DOHH2 (cell line): ENCODE measurements at regions not wholly inside any gene's neighbourhood (a gene's known extent, or its start where the extent isn't known, plus 50 kb on each side); places are given as distances from the start of the nearest gene placed in this dataset.

Experiments used
- EZH2phosphoT487 ChIP-seq: fragments of 200-600 bp; sonication (generic); IDR thresholded peaks from 2 replicates; pipeline ENCODE4 v1.6.1; 2017; ENCODE audit warnings: borderline replicate concordance, mild to moderate bottlenecking, antibody characterized with exemption, low read length, moderate library complexity, mixed read lengths
- TF ChIP-seq, protein P1 (sequence below): fragments of 200-600 bp; sonication (generic); IDR thresholded peaks from one replicate; pipeline ENCODE4 v1.5.1; 2014; ENCODE audit warnings: antibody characterized with exemption, mild to moderate bottlenecking, low read depth, low read length; ENCODE audit not compliant: poor library complexity, severe bottlenecking

DNA sequence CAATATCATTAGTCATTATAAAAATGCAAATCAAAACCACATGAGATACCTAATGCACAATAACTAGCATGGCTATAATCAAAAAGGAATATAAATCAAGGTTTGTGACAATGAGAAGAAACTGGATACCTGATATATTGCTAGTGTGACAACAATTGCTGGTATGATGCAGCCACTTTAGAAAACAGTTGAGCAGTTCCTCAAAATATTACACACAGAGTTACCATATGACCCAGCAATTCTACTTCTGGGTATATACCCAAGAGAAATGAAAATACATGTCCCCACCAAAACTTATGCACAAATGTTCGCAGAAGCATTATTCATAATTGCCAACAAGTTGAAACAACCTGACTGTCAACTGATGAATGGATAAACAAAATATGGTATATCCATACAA lies 339.7 kb upstream of the POU5F2 start:
- TF ChIP-seq, protein P1, sequence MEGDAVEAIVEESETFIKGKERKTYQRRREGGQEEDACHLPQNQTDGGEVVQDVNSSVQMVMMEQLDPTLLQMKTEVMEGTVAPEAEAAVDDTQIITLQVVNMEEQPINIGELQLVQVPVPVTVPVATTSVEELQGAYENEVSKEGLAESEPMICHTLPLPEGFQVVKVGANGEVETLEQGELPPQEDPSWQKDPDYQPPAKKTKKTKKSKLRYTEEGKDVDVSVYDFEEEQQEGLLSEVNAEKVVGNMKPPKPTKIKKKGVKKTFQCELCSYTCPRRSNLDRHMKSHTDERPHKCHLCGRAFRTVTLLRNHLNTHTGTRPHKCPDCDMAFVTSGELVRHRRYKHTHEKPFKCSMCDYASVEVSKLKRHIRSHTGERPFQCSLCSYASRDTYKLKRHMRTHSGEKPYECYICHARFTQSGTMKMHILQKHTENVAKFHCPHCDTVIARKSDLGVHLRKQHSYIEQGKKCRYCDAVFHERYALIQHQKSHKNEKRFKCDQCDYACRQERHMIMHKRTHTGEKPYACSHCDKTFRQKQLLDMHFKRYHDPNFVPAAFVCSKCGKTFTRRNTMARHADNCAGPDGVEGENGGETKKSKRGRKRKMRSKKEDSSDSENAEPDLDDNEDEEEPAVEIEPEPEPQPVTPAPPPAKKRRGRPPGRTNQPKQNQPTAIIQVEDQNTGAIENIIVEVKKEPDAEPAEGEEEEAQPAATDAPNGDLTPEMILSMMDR, result no peak
- no peak for TF ChIP-seq EZH2phosphoT487
